ENCODE measurements at regions not wholly inside any gene's neighbourhood (a gene's known extent, or its start where the extent isn't known, plus 50 kb on each side); places are given as distances from the start of the nearest gene placed in this dataset.

- no peak for DNase-seq (ENCODE audit: low spot score)
These were observed 73.9 kb downstream of the TEX29 start for GRCh38 chr13:111394211-111394922.

- no peak for DNase-seq (ENCODE audit: low spot score)
These were observed 75.3 kb downstream of the TEX29 start for GRCh38 chr13:111395511-111396393.

GRCh38 chr13:111396457-111396856 lies 76.0 kb downstream of the TEX29 start:
- DNase-seq (ENCODE audit: low spot score): no peak

GRCh38 chr13:111397202-111397880 lies 76.9 kb downstream of the TEX29 start:
- no peak for DNase-seq (ENCODE audit: low spot score)

- no peak for DNase-seq (ENCODE audit: low spot score)
These were observed 77.8 kb downstream of the TEX29 start for GRCh38 chr13:111398196-111398595.

GRCh38 chr13:111398715-111399299 lies 78.4 kb downstream of the TEX29 start:
- DNase-seq (ENCODE audit: low spot score): no peak

GRCh38 chr13:111399334-111399733 lies 78.9 kb downstream of the TEX29 start:
- DNase-seq (ENCODE audit: low spot score): no peak

- no peak for DNase-seq (ENCODE audit: low spot score)
These were observed 79.5 kb downstream of the TEX29 start for GRCh38 chr13:111399776-111400538.

GRCh38 chr13:111401151-111401550 lies 80.7 kb downstream of the TEX29 start:
- DNase-seq (ENCODE audit: low spot score): no peak

- no peak for DNase-seq (ENCODE audit: low spot score)
These were observed 81.3 kb downstream of the TEX29 start for GRCh38 chr13:111401755-111402154.

- DNase-seq (ENCODE audit: low spot score): no peak
These were observed 82.0 kb downstream of the TEX29 start for GRCh38 chr13:111402441-111402840.

GRCh38 chr13:111403266-111403665 lies 82.8 kb downstream of the TEX29 start:
- no peak for DNase-seq (ENCODE audit: low spot score)

- DNase-seq (ENCODE audit: low spot score): no peak
These were observed 84.3 kb downstream of the TEX29 start for GRCh38 chr13:111404746-111405145.

- DNase-seq (ENCODE audit: low spot score): no peak
These were observed 86.2 kb downstream of the TEX29 start for GRCh38 chr13:111406636-111407035.

- no peak for DNase-seq (ENCODE audit: low spot score)
These were observed 87.1 kb downstream of the TEX29 start for GRCh38 chr13:111407381-111408131.

GRCh38 chr13:111409413-111409812 lies 89.0 kb downstream of the TEX29 start:
- no peak for DNase-seq (ENCODE audit: low spot score)

- DNase-seq (ENCODE audit: low spot score): no peak
These were observed 90.0 kb downstream of the TEX29 start for GRCh38 chr13:111410232-111411021.

GRCh38 chr13:111411151-111411858 lies 90.9 kb downstream of the TEX29 start:
- no peak for DNase-seq (ENCODE audit: low spot score)

GRCh38 chr13:111411919-111412650 lies 91.6 kb downstream of the TEX29 start:
- no peak for DNase-seq (ENCODE audit: low spot score)
